ENCODE measurements at regions not wholly inside any gene's neighbourhood (a gene's known extent, or its start where the extent isn't known, plus 50 kb on each side); places are given as distances from the start of the nearest gene placed in this dataset.

- H3K4me3 ChIP-seq (ENCODE audit: low read length) = no peak overlapping the region
- TF ChIP-seq, protein P1, sequence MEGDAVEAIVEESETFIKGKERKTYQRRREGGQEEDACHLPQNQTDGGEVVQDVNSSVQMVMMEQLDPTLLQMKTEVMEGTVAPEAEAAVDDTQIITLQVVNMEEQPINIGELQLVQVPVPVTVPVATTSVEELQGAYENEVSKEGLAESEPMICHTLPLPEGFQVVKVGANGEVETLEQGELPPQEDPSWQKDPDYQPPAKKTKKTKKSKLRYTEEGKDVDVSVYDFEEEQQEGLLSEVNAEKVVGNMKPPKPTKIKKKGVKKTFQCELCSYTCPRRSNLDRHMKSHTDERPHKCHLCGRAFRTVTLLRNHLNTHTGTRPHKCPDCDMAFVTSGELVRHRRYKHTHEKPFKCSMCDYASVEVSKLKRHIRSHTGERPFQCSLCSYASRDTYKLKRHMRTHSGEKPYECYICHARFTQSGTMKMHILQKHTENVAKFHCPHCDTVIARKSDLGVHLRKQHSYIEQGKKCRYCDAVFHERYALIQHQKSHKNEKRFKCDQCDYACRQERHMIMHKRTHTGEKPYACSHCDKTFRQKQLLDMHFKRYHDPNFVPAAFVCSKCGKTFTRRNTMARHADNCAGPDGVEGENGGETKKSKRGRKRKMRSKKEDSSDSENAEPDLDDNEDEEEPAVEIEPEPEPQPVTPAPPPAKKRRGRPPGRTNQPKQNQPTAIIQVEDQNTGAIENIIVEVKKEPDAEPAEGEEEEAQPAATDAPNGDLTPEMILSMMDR (IDR thresholded peaks at IDR 0.05; ENCODE audit: low read depth, low read length, poor library complexity, severe bottlenecking) = no peak
- no peak for TF ChIP-seq EZH2phosphoT487 (IDR thresholded peaks at IDR 0.05; ENCODE audit: borderline replicate concordance, low read length)
- no peaks in the 10 kb centered on the region for H4K20me1 ChIP-seq (ENCODE audit: control insufficient read depth, insufficient read depth, low read depth, low read length)
These were observed 288.0 kb downstream of the ARL4A start for GRCh38 chr7:12975412-12975811.

DNA sequence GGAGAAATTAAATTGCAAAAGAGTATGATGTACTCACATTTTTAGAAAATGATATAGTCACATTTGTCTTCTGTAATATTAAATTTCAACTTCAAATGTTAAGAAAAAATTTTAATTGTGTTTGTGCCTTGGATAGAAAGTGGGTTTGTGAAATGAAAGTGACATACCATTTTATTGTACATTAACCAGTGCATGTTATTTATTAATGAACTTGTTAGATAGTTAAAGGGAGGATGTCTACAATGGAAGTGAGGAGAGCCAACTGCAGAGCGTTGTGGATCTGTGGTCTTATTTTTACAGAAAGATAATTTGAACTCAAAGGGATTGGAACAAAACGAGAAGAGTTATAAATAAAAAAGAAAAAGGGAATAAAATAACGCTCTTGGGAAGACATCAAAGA lies 291.7 kb downstream of the ARL4A start:
- Histone ChIP-seq H3K27me3 (ENCODE audit: control insufficient read depth, low read length) (no peaks in the 10 kb centered on the region), H3K4me2 (ENCODE audit: low read length) (no peak overlapping the region), H3K9me3 (ENCODE audit: control insufficient read depth, insufficient read depth, low read length) (0 out of 2 replicates have a peak, but pooled peaks cover 2% of the 10 kb centered on the region), H3K4me3 (ENCODE audit: low read length) (no peak overlapping the region), H3K9me2 (replicated peaks; ENCODE audit: control insufficient read depth, low read length) (no peaks in the 10 kb centered on the region), H3F3A (ENCODE audit: control insufficient read depth, insufficient read depth) (no peaks in the 10 kb centered on the region), H4K20me1 (ENCODE audit: control insufficient read depth, insufficient read depth, low read depth, low read length) (no peaks in the 10 kb centered on the region), H3K79me2 (ENCODE audit: control insufficient read depth, low read length) (no peaks in the 10 kb centered on the region), H3K36me3 (ENCODE audit: control insufficient read depth, low read length) (no peaks in the 10 kb centered on the region), H3K27ac (ENCODE audit: low read depth, low read length) (no peak overlapping the region), H3K4me1 (ENCODE audit: control insufficient read depth, low read length) (no peaks in the 10 kb centered on the region)
- TF ChIP-seq, protein P1 (IDR thresholded peaks at IDR 0.05; ENCODE audit: low read depth, low read length, poor library complexity, severe bottlenecking) = no peak

More at GRCh38 chr7:12975412-12975811, 288.0 kb downstream of the ARL4A start:
- Histone ChIP-seq H3K79me2 (ENCODE audit: control insufficient read depth, low read length) (no peaks in the 10 kb centered on the region), H3K9me2 (replicated peaks; ENCODE audit: control insufficient read depth, low read length) (no peaks in the 10 kb centered on the region), H3K27ac (ENCODE audit: low read depth, low read length) (no peak overlapping the region), H3K4me2 (ENCODE audit: low read length) (no peak overlapping the region), H3K4me1 (ENCODE audit: control insufficient read depth, low read length) (no peaks in the 10 kb centered on the region), H3K27me3 (ENCODE audit: control insufficient read depth, low read length) (no peaks in the 10 kb centered on the region), H3F3A (ENCODE audit: control insufficient read depth, insufficient read depth) (no peaks in the 10 kb centered on the region), H3K9me3 (ENCODE audit: control insufficient read depth, insufficient read depth, low read length) (peaks cover 6% of the 10 kb centered on the region; the same call in 1 of the 2 replicates), H3K36me3 (ENCODE audit: control insufficient read depth, low read length) (no peaks in the 10 kb centered on the region)

GRCh38 chr7:12982178-12982577 lies 294.7 kb downstream of the ARL4A start:
- H3K79me2 ChIP-seq (ENCODE audit: control insufficient read depth, low read length) = no peaks in the 10 kb centered on the region

More at GRCh38 chr7:12982178-12982577, 294.7 kb downstream of the ARL4A start:
- Histone ChIP-seq H3F3A (ENCODE audit: control insufficient read depth, insufficient read depth) (no peaks in the 10 kb centered on the region), H3K27ac (ENCODE audit: low read depth, low read length) (no peak overlapping the region), H3K27me3 (ENCODE audit: control insufficient read depth, low read length) (no peaks in the 10 kb centered on the region), H3K9me2 (replicated peaks; ENCODE audit: control insufficient read depth, low read length) (no peaks in the 10 kb centered on the region), H3K4me2 (ENCODE audit: low read length) (no peak overlapping the region), H3K4me3 (ENCODE audit: low read length) (no peak overlapping the region), H3K4me1 (ENCODE audit: control insufficient read depth, low read length) (no peaks in the 10 kb centered on the region), H4K20me1 (ENCODE audit: control insufficient read depth, insufficient read depth, low read depth, low read length) (no peaks in the 10 kb centered on the region), H3K36me3 (ENCODE audit: control insufficient read depth, low read length) (no peaks in the 10 kb centered on the region), H3K9me3 (ENCODE audit: control insufficient read depth, insufficient read depth, low read length) (no peaks in the 10 kb centered on the region)
- no peak for TF ChIP-seq EZH2phosphoT487 (IDR thresholded peaks at IDR 0.05; ENCODE audit: borderline replicate concordance, low read length)
- TF ChIP-seq, protein P1 (IDR thresholded peaks at IDR 0.05; ENCODE audit: low read depth, low read length, poor library complexity, severe bottlenecking) = no peak

Data from DOHH2 (cell line).